ENCODE measurements at regions not wholly inside any gene's neighbourhood (a gene's known extent, or its start where the extent isn't known, plus 50 kb on each side); places are given as distances from the start of the nearest gene placed in this dataset.

- DNase-seq: peak; percentile 44
Measured at GRCh38 chr11:10918698-10919097, 60.8 kb upstream of the ZBED5 start.

DNA sequence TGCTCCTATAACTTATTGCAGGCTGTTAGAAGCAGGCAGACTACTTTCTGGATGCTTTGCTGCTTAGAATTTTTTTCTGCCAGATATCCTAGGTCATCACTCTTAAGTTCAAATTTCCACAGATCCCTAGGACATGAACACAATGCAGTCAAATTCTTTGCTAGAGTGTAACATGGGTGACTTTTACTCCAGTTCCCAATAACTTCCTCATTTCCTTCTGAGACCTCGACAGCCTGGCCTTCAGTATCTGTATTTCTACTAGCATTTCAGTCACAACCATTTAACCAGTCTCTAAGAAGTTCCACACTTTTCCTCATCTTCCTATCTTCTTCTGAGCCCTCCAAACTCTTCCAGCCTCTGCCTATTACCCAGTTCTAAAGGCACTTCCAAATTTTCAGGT lies 60.4 kb upstream of the ZBED5 start:
- no peak for DNase-seq

DNA sequence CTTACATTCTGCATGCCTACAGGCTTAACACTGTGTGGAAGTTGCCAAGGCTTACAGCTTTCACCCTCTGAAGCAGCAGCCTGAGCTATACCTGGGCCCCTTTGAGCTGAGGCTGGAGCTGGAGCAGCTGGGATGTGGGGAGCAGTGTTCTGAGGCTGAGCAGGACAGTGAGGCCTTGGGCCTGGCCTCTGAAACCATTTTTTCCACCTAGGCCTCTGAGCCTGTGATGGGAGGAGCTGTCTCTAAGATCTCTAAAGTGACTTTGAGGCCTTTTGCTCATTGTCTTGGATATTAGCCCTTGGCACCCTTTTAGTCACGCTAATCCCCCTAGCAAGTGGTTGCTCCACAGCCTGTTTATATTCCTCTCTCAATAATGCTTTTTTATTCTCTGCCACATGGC lies 59.9 kb upstream of the ZBED5 start:
- no peak for DNase-seq

GRCh38 chr11:10916665-10917064 lies 58.8 kb upstream of the ZBED5 start:
- no peak for DNase-seq

DNA sequence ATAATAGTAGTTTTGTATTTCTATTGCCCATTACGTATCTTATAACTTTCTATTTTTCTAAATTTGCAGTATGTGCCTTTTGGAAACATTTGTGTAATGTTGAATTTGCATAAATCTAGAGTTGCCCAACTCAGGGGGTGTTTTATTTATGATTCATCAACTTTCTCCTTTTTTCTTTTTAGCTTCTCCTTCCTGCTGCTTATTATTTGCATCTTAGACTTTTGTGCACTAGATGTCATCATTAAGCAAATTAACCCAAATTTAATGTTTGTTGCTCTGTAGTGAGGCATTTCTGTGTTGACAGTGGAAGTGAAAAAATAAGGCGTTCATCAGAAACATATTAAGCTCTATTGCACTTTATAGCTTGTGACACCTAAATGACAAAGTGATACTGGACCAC lies 56.2 kb upstream of the ZBED5 start:
- no peak for DNase-seq

- no peak for DNase-seq
Measured at GRCh38 chr11:10913075-10913474, 55.2 kb upstream of the ZBED5 start.

DNA sequence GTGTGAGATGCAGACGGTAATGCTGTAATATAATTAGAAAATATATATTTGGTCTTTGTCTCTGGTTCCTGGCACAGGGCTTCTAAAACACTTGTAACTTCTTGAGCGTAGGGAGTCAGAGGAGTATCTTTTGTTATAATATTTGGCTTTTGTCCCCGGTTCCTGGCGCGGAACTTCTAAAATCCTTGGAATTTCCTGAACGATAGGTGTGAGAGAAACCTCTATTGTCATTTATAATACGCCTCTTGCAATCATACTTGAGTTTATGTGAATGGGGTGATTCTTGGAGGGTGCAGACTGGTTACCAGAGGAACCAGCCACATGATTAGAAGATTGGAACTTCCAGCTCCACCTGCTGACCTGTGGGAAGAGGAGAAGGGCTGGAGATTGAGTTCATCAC lies 54.1 kb upstream of the ZBED5 start:
- DNase-seq: no peak

GRCh38 chr11:10909141-10909883 lies 51.5 kb upstream of the ZBED5 start:
- no peak for DNase-seq

DNA sequence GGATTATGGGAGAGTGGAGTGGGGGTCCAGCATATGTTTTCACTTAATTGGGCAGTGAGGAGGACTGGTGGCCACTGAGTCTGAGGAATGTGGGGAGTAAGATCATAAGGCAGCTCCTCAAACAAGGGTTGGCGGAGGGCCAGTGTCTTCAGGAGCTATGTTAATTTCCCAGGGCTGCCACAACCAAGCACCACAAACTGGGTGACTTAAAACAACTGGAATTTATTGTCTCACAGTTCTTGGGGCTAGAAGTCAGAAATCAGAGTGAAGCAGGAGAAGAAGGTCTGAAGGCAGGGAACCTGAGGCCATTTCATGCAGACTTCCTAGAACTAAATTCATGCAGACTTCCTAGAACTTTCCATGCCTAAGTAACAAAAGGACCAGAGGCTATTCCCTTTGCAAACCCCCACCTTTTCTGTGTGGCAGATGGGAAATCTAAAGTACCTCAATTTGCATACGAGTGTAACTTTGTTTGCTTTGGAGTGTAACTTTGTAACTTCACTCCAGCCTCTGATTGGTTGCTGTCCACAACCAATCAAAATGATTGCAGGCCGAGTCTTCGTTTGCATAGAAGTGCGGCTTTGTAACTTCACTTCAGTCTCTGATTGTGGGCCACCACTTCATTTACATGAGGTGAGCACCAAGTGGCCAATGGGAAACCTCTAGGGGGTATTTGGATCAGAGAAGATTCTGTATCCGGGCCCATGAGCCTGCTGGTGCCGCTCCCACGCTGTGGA lies 50.5 kb upstream of the ZBED5 start:
- DNase-seq: no peak

Measured in GF-D8 (cell line).